ENCODE measurements at regions not wholly inside any gene's neighbourhood (a gene's known extent, or its start where the extent isn't known, plus 50 kb on each side); places are given as distances from the start of the nearest gene placed in this dataset.

GRCh38 chr7:80313067-80313626 is 178.5 kb downstream of the GNAI1 start:
- TF ChIP-seq EZH2 (IDR thresholded peaks at IDR 0.05; ENCODE audit: low read length) (no peak), CTCF (optimal IDR thresholded peaks at IDR 0.05 in 1 of 3, IDR thresholded peaks at IDR 0.05 in 1 of 3, conservative IDR thresholded peaks at IDR 0.05 in 1 of 3; ENCODE audit: extremely low read depth in 1 of 3, insufficient read depth in 2 of 3, low read length in 3 of 3) (no peak)
- Histone ChIP-seq H3K9me1 (ENCODE audit: control insufficient read depth, extremely low read depth, insufficient read depth, low read length) (no peaks in the 10 kb centered on the region), H3K36me3 (ENCODE audit: control insufficient read depth in 2 of 2, extremely low read depth in 1 of 2, insufficient read depth in 2 of 2, low read length in 2 of 2) (no peaks in the 10 kb centered on the region), H3K4me1 (ENCODE audit: control insufficient read depth, extremely low read depth, insufficient read depth, low read length) (peaks cover 30% of the 10 kb centered on the region), H3K4me3 (ENCODE audit: control insufficient read depth in 2 of 3, extremely low read depth in 1 of 3, insufficient read depth in 2 of 3, low read depth in 1 of 3, low read length in 3 of 3) (no peak overlapping the region), H3K4me2 (ENCODE audit: control insufficient read depth, extremely low read depth, insufficient read depth, low read depth, low read length) (peak overlapping the region; percentile 92), H3K27ac (ENCODE audit: control insufficient read depth, insufficient read depth, low read length) (peak overlapping the region; percentile 92), H2AFZ (ENCODE audit: control insufficient read depth, low read length) (no peak overlapping the region), H3K9ac (ENCODE audit: control insufficient read depth, extremely low read depth, insufficient read depth, low read length) (no peak overlapping the region), H3K27me3 (ENCODE audit: control insufficient read depth, extremely low read depth, insufficient read depth, low read length) (no peaks in the 10 kb centered on the region), H3K9me3 (ENCODE audit: control insufficient read depth, low read depth, low read length) (no peaks in the 10 kb centered on the region), H4K20me1 (ENCODE audit: control insufficient read depth, extremely low read depth, insufficient read depth, low read length) (no peaks in the 10 kb centered on the region), H3K79me2 (ENCODE audit: control insufficient read depth, insufficient read depth, low read length) (no peaks in the 10 kb centered on the region)
- dilution Hi-C loops (cut with MboI; ENCODE audit: extremely low pct_ligation_motif_present, low sequenced_read_pairs): no loop called here
- FAIRE-seq: no peak
- DNase-seq (ENCODE audit: low read depth, low spot score): no peak

GRCh38 chr7:80312139-80312661 is 177.6 kb downstream of the GNAI1 start:
- no peaks in the 10 kb centered on the region for H3K27me3 ChIP-seq (ENCODE audit: control insufficient read depth, extremely low read depth, insufficient read depth, low read length)
- H3K4me3 ChIP-seq (ENCODE audit: control insufficient read depth in 2 of 3, extremely low read depth in 1 of 3, insufficient read depth in 2 of 3, low read depth in 1 of 3, low read length in 3 of 3): peak overlapping the region in 2 of 3 experiments; percentile 48 to 50
- peaks cover 33% of the 10 kb centered on the region for H3K4me1 ChIP-seq (ENCODE audit: control insufficient read depth, extremely low read depth, insufficient read depth, low read length)
- H3K27ac ChIP-seq (ENCODE audit: control insufficient read depth, insufficient read depth, low read length): peak overlapping the region; percentile 92
- peak overlapping the region; percentile 69 for H3K9ac ChIP-seq (ENCODE audit: control insufficient read depth, extremely low read depth, insufficient read depth, low read length)
- no peaks in the 10 kb centered on the region for H3K79me2 ChIP-seq (ENCODE audit: control insufficient read depth, insufficient read depth, low read length)
- H3K9me1 ChIP-seq (ENCODE audit: control insufficient read depth, extremely low read depth, insufficient read depth, low read length): no peaks in the 10 kb centered on the region
- peak overlapping the region; percentile 81 for H2AFZ ChIP-seq (ENCODE audit: control insufficient read depth, low read length)
- DNase-seq (ENCODE audit: low read depth, low spot score) (peak; percentile 50), FAIRE-seq (peak; percentile 98)
- no peaks in the 10 kb centered on the region for H4K20me1 ChIP-seq (ENCODE audit: control insufficient read depth, extremely low read depth, insufficient read depth, low read length)
- H3K4me2 ChIP-seq (ENCODE audit: control insufficient read depth, extremely low read depth, insufficient read depth, low read depth, low read length): peak overlapping the region; percentile 92
- TF ChIP-seq EZH2 (IDR thresholded peaks at IDR 0.05; ENCODE audit: low read length) (no peak), CTCF (optimal IDR thresholded peaks at IDR 0.05 in 1 of 3, IDR thresholded peaks at IDR 0.05 in 1 of 3, conservative IDR thresholded peaks at IDR 0.05 in 1 of 3; ENCODE audit: extremely low read depth in 1 of 3, insufficient read depth in 2 of 3, low read length in 3 of 3) (no peak)
- H3K36me3 ChIP-seq (ENCODE audit: control insufficient read depth in 2 of 2, extremely low read depth in 1 of 2, insufficient read depth in 2 of 2, low read length in 2 of 2): no peaks in the 10 kb centered on the region
- H3K9me3 ChIP-seq (ENCODE audit: control insufficient read depth, low read depth, low read length): no peaks in the 10 kb centered on the region
- dilution Hi-C loops (cut with MboI; ENCODE audit: extremely low pct_ligation_motif_present, low sequenced_read_pairs): no loop called here

Data from keratinocyte (primary cell).